HEK293 (cell line): ENCODE measurements at regions not wholly inside any gene's neighbourhood (a gene's known extent, or its start where the extent isn't known, plus 50 kb on each side); places are given as distances from the start of the nearest gene placed in this dataset.

Experiments
- AEBP2 ChIP-seq: fragments of 450-650 bp; formaldehyde crosslinking; IDR thresholded peaks from 2 replicates; pipeline ENCODE4 v1.5.1; 2016; ENCODE audit warnings: missing biosample characterization, missing genetic modification characterization, borderline replicate concordance
- BCL11B ChIP-seq: fragments of 450-650 bp; formaldehyde crosslinking; IDR thresholded peaks from 2 replicates; pipeline ENCODE4 v1.5.1; 2016; ENCODE audit warnings: low read depth, missing biosample characterization, missing genetic modification characterization
- CTCF ChIP-seq: fragments of 450-650 bp; formaldehyde crosslinking; IDR thresholded peaks from 2 replicates; pipeline ENCODE4 v1.5.1; 2016; ENCODE audit warnings: missing biosample characterization, missing genetic modification characterization
- ZBTB49 ChIP-seq: fragments of 450-650 bp; formaldehyde crosslinking; IDR thresholded peaks from 2 replicates; pipeline ENCODE4 v1.5.1; 2016; ENCODE audit warnings: missing biosample characterization, missing genetic modification characterization, low read depth
- ZNF114 ChIP-seq: fragments of 450-650 bp; formaldehyde crosslinking; IDR thresholded peaks from 2 replicates; pipeline ENCODE4 v1.5.0; 2017; ENCODE audit warnings: missing biosample characterization, missing genetic modification characterization
- ZNF2 ChIP-seq: fragments of 450-650 bp; formaldehyde crosslinking; IDR thresholded peaks from 2 replicates; pipeline ENCODE4 v1.5.1; 2016; ENCODE audit warnings: missing biosample characterization, missing genetic modification characterization
- ZNF223 ChIP-seq: fragments of 450-650 bp; formaldehyde crosslinking; IDR thresholded peaks from 2 replicates; pipeline ENCODE4 v1.5.1; 2016; ENCODE audit warnings: missing biosample characterization, missing genetic modification characterization
- ZNF658 ChIP-seq: fragments of 450-650 bp; formaldehyde crosslinking; IDR thresholded peaks from 2 replicates; pipeline ENCODE4; 2016; ENCODE audit warnings: missing biosample characterization, missing genetic modification characterization
- ZNF785 ChIP-seq: fragments of 450-650 bp; formaldehyde crosslinking; IDR thresholded peaks from 2 replicates; pipeline ENCODE4 v1.5.1; 2016; ENCODE audit warnings: missing biosample characterization, missing genetic modification characterization

GRCh38 chr18:76134628-76135027, 360.4 kb downstream of the ZNF516 start:
- TF ChIP-seq BCL11B (tag by site-specific recombination) (no peak), AEBP2 (no peak), ZNF2 (no peak), ZNF223 (tag by site-specific recombination) (no peak), CTCF (tag by site-specific recombination) (no peak), ZNF114 (no peak), ZNF658 (no peak), ZNF785 (tag by site-specific recombination) (no peak), ZBTB49 (tag by site-specific recombination) (no peak)
